Fibroblast of lung (primary cell): ENCODE measurements at regions not wholly inside any gene's neighbourhood (a gene's known extent, or its start where the extent isn't known, plus 50 kb on each side); places are given as distances from the start of the nearest gene placed in this dataset.
A peak's percentile ranks its signal among the peaks of the same experiment; 100 is the strongest.

Source experiments
- DNase-seq, 2 donors: peaks; one replicate each; pipeline versions ENCODE4 v3.0.0 to v3.0.0-alpha.2; 2010; ENCODE audit warnings: low read depth in 2 of 2
- H2AFZ ChIP-seq: 2 replicates; pipeline ENCODE4 v1.5.1; 2012; ENCODE audit warnings: low read length, control low read depth, inconsistent platforms
- H3K27ac ChIP-seq: 2 replicates; pipeline ENCODE4 v1.5.1; 2011; ENCODE audit warnings: low read length, control low read depth; ENCODE audit not compliant: insufficient read depth
- H3K27me3 ChIP-seq: 2 replicates; pipeline ENCODE4 v1.5.1; 2011; ENCODE audit warnings: mild to moderate bottlenecking, low read length; ENCODE audit not compliant: control insufficient read depth, insufficient read depth
- H3K36me3 ChIP-seq: 2 replicates; pipeline ENCODE4 v1.5.1; 2011; ENCODE audit warnings: low read length; ENCODE audit not compliant: control insufficient read depth, insufficient read depth
- H3K4me1 ChIP-seq: 2 replicates; pipeline ENCODE4 v1.5.1; 2011; ENCODE audit warnings: low read length; ENCODE audit not compliant: control insufficient read depth, insufficient read depth; ENCODE audit errors: extremely low read depth
- H3K4me2 ChIP-seq: 2 replicates; pipeline ENCODE4 v1.5.1; 2011; ENCODE audit warnings: low read length, control low read depth; ENCODE audit not compliant: insufficient read depth; ENCODE audit errors: extremely low read depth
- H3K4me3 ChIP-seq, 4 experiments: fragments of 200-600 bp in 1 of 4; sonication (generic) in 1 of 4; replicated peaks in 1 of 4; 2 replicates each; pipeline ENCODE4 v1.5.1; 2011 to 2016; ENCODE audit warnings: low read length in 4 of 4, low read depth in 3 of 4, mild to moderate bottlenecking in 3 of 4, control low read depth in 2 of 4, inconsistent platforms in 1 of 4, mixed read lengths in 1 of 4; ENCODE audit not compliant: insufficient read depth in 1 of 4; ENCODE audit errors: control extremely low read depth in 1 of 4
- H3K79me2 ChIP-seq: 2 replicates; pipeline ENCODE4 v1.5.1; 2012; ENCODE audit warnings: mild to moderate bottlenecking, low read length, inconsistent platforms; ENCODE audit not compliant: control insufficient read depth, insufficient read depth
- H3K9ac ChIP-seq: 2 replicates; pipeline ENCODE4 v1.5.1; 2011; ENCODE audit warnings: mild to moderate bottlenecking, low read length, control low read depth; ENCODE audit not compliant: insufficient read depth
- H3K9me3 ChIP-seq: 2 replicates; pipeline ENCODE4 v1.5.1; 2012; ENCODE audit warnings: low read depth, low read length; ENCODE audit not compliant: control insufficient read depth, insufficient read depth
- H4K20me1 ChIP-seq: 2 replicates; pipeline ENCODE4 v1.5.1; 2011; ENCODE audit warnings: low read length; ENCODE audit not compliant: control insufficient read depth, insufficient read depth; ENCODE audit errors: extremely low read depth
- EZH2 ChIP-seq: IDR thresholded peaks from 2 replicates; pipeline ENCODE4 v1.5.1; 2012; ENCODE audit warnings: low read length, control low read depth, mild to moderate bottlenecking; ENCODE audit errors: missing control alignments
- TF ChIP-seq, protein P1 (sequence below), 2 donors: IDR thresholded peaks in 1 of 2; conservative IDR thresholded peaks in 1 of 2; 1 replicate in 1 of 2; 2 replicates in 1 of 2; pipeline ENCODE4 v1.5.1; 2011 to 2012; ENCODE audit warnings: low read length in 2 of 2, control low read depth in 1 of 2, inconsistent platforms in 1 of 2, low read depth in 1 of 2, mild to moderate bottlenecking in 1 of 2

DNA sequence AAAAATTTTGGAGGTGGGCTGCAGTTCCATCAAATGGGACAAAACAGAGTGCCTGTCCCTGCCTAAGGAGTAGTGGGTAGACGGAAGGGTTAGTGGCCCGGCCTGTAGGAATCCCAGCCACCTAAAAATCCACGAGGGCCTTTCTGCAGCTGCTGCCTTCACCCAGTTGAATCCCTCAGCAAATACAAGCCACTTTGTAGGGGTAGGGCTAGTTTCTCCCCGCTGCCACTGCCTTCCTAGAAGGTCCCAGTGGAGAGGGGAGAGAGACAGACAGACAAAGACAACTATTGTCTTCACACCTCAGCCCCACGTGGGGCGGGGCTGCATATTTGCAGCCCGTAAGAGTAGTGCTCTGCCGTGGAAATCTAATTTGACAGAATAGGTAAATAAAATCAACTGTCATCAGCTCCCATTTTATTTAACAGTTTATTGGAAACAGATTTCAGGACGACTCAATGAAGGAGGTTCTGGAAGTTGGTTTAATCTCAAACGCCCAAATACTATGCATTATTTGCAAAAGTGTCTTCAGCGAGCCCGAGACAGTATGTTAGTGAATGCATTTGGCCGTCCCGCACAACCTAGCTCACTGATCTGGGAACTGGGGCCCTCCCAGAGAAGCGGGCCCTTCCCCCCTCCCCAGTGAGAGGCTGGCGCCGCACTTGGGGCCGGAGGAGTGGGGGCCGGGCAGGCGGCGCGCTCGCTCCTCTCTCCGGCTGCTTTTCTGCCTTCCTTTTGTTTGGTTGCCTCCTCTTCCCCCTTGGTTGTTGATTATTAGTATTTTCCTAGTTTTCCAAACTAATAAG is 67.6 kb upstream of the TBCA start:
- Histone ChIP-seq H3K36me3 (no peaks in the 10 kb centered on the region), H4K20me1 (no peaks in the 10 kb centered on the region), H3K79me2 (no peaks in the 10 kb centered on the region), H3K9me3 (no peaks in the 10 kb centered on the region), H3K27me3 (no peaks in the 10 kb centered on the region), H3K9ac (no peak overlapping the region), H3K4me1 (no peaks in the 10 kb centered on the region), H3K4me2 (peak overlapping the region; percentile 95), H3K4me3 (peak overlapping the region; percentile 33 to 61 (median 54)), H3K27ac (no peak overlapping the region), H2AFZ (peak overlapping the region; percentile 94)
- peak in 1 of 2 donors; percentile 7 for DNase-seq
- no peak for TF ChIP-seq EZH2
- TF ChIP-seq, protein P1, sequence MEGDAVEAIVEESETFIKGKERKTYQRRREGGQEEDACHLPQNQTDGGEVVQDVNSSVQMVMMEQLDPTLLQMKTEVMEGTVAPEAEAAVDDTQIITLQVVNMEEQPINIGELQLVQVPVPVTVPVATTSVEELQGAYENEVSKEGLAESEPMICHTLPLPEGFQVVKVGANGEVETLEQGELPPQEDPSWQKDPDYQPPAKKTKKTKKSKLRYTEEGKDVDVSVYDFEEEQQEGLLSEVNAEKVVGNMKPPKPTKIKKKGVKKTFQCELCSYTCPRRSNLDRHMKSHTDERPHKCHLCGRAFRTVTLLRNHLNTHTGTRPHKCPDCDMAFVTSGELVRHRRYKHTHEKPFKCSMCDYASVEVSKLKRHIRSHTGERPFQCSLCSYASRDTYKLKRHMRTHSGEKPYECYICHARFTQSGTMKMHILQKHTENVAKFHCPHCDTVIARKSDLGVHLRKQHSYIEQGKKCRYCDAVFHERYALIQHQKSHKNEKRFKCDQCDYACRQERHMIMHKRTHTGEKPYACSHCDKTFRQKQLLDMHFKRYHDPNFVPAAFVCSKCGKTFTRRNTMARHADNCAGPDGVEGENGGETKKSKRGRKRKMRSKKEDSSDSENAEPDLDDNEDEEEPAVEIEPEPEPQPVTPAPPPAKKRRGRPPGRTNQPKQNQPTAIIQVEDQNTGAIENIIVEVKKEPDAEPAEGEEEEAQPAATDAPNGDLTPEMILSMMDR (conservative IDR thresholded peaks at IDR 0.05 in 1 of 2, IDR thresholded peaks at IDR 0.05 in 1 of 2; ENCODE audit: low read depth in 1 of 2, low read length in 2 of 2), result no peak

DNA sequence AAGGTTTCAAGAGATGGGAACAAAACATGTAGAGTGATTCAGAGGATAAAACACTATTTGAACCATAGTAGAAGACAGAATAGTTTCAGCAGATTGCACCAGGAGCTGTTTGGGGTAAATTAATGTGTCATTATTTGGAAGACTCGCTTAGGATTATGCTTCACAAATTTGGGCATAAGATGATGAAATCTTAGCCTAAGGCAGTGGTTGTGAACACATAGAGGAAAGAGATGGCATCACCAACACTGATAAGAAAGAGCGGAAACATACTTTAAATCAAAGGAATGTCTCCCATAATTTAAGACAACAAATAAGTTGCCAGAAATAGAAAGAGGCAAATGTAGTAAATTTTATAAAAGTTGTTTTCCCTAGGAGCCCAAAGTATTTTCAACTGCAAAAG is 66.1 kb upstream of the TBCA start:
- Histone ChIP-seq H3K4me3 (no peak overlapping the region), H3K27me3 (no peaks in the 10 kb centered on the region), H3K36me3 (no peaks in the 10 kb centered on the region), H3K9ac (no peak overlapping the region), H4K20me1 (no peaks in the 10 kb centered on the region), H3K9me3 (no peaks in the 10 kb centered on the region), H3K27ac (no peak overlapping the region), H3K4me2 (no peak overlapping the region), H2AFZ (no peak overlapping the region), H3K79me2 (no peaks in the 10 kb centered on the region), H3K4me1 (no peaks in the 10 kb centered on the region)
- TF ChIP-seq EZH2, result no peak
- TF ChIP-seq, protein P1 (conservative IDR thresholded peaks at IDR 0.05 in 1 of 2, IDR thresholded peaks at IDR 0.05 in 1 of 2; ENCODE audit: low read depth in 1 of 2, low read length in 2 of 2), result no peak
- DNase-seq, result peak in 1 of 2 donors; percentile 38

DNA sequence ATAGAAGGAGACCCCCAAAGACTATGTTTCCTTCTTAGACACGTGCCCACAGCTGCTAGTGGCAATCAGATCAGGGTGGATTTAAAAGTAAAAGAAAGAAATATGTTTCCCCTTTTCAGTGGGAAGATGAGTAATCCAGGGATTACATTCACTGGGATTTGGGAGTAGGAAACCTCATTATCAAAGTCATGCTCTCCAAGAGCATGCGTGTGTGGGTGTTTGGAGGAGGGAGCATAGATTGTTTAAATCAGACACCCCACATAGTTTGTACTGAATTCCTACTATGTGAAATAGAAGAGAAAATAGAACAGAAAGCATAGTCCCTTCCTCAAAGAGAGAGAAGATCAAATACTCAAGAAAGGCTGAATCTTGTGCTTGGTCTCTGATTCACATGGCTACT is 65.5 kb upstream of the TBCA start:
- H3K9me3 ChIP-seq, result no peaks in the 10 kb centered on the region
- H2AFZ ChIP-seq, result no peak overlapping the region
- peaks cover 4% of the 10 kb centered on the region for H3K27me3 ChIP-seq
- no peak overlapping the region for H3K27ac ChIP-seq
- no peak overlapping the region for H3K4me2 ChIP-seq
- no peaks in the 10 kb centered on the region for H4K20me1 ChIP-seq
- H3K9ac ChIP-seq, result no peak overlapping the region
- H3K4me3 ChIP-seq, result no peak overlapping the region
- no peak for TF ChIP-seq EZH2
- TF ChIP-seq, protein P1 (conservative IDR thresholded peaks at IDR 0.05 in 1 of 2, IDR thresholded peaks at IDR 0.05 in 1 of 2; ENCODE audit: low read depth in 1 of 2, low read length in 2 of 2), result no peak
- H3K4me1 ChIP-seq, result no peaks in the 10 kb centered on the region
- H3K79me2 ChIP-seq, result no peaks in the 10 kb centered on the region
- no peak for DNase-seq
- H3K36me3 ChIP-seq, result no peaks in the 10 kb centered on the region
